GM18907 (cell line): ENCODE measurements at regions not wholly inside any gene's neighbourhood (a gene's known extent, or its start where the extent isn't known, plus 50 kb on each side); places are given as distances from the start of the nearest gene placed in this dataset.
"Not testable (repeated sequence)": the region's sequence is repeated elsewhere in the genome, so short reads cannot be mapped to it uniquely, and the experiment has no call there.

Experiments
- ATAC-seq: cut with Tn5 transposase; IDR thresholded peaks from one replicate; pipeline ENCODE4 v1.9.1; 2021; ENCODE audit warnings: mild to moderate bottlenecking, moderate library complexity; ENCODE audit not compliant: unreplicated experiment

DNA sequence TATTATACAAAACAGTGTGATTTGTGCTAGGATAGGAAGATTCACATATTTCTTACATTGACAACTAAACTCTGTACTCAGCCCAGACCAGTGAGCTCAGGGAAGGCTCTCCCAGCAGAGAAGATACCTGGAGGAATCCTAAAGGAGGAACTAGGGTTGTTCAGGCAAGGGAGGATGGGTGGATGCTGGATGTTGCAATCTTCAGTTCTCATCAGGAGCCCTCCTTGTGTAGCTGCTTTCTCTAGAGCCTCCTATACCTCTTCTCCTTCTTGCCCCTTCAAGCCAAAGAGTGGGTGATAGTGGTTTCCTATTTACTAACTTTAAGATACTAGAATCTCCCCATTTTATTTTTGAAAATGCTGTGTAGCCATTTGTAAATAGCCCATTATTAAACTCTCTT lies 117.3 kb downstream of the NKX6-1 start:
- ATAC-seq, result no peak

DNA sequence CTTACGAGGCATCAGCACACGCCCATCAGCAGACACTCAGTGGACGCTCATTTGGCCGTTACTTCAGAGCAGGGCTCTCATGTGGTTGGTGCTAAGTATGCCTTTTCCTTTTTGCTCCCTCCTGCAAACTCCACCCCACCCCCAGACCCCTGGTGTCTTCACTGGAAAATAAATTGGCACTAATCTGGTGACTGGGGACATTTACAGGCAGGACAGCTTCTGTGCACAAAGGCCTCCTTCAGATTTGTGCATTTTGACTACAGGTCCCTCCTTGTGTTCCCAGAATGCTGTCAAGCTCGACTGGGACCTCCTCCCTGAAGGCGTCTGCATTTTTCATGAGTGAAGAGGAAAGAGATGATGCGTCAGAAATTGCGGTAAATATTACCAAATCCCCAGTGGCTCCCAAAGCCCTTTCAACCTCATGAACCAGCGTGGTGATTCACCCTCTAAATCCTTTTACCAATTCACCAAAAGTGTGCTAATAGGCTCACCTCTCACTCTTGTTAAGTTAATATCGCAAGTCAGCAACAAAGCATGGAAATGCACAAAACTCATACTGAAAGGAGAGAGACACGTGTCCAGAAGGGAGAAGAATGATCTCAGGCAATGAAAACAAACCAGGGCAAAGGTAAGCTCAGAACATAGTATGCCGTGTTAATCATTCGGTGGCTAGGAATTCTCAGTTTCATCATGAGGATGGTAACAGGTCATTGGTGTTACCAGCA lies 119.0 kb downstream of the NKX6-1 start:
- ATAC-seq, result no peak

DNA sequence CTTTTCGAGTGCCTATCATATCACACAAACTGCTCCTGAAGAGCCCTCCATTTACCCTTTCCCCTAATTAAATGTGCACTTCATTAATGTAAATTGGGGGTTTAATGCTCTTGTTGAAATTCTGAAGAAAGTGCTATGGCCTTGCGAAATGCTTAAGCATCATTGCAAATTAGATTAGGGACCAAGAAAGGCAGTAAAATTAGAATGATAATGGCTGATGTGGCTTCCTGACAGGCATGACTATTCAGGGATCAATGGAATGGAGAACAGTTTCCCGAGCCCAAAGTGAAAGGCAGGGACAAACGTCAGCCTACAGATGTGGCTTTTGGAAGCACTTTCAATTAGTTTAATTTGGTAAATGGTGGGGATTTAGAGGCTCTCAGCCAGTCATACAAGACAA lies 120.1 kb downstream of the NKX6-1 start:
- ATAC-seq, result no peak

DNA sequence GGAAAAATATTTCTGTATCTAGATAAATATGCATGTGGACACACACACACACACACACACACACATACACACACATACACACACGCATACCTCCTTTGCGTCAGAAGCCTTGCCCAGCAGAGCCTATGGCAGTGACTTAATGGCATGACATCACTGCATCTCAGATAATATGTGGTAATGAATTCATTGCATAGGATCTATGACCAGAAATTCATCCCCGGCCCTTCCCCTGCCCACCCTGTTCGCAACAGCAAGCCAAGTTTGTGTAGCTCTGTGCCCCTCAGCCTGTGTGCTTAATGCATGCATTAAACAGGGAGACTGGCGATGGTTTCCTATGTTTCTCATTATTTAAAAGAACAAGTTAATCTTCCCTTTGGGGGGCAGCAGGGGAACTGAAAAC lies 120.7 kb downstream of the NKX6-1 start:
- ATAC-seq, result no peak

DNA sequence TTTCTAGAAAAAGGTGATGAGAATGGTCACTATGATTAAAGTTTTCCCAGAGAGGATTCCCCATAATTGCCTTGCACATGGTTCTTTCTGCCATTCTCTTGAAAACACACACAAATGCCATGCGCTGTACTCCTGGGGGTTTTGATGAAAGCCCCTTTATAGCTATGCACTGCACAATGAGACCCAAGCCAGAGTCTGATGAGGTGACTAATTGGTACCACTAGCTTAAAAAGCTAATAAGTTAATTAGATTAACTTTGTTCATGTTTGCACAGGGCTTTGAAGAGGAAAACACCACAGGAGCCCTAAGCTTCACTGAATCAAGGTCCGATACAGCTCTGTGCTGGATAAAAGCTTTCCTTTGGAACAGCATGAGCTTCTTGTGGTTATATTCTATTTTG lies 132.2 kb downstream of the NKX6-1 start:
- ATAC-seq, result no peak

DNA sequence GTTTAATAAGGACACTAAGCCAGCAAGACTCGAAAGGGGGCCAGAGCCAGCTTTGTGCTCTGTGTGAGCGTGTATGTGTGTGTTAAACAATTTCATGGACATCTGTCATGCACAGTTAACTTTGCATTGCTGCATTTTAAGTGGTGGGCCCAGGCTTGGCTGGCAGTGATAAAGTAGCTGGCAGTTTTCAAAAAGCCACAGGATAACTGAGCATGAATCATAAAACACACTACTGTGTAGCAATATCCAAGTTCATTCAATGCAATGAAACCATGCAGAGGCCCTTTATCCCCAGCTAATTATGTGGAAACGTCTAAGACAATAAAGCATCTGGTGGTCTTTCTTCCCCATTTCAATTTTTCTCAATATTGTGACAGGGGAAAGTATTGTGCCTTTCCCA lies 132.9 kb downstream of the NKX6-1 start:
- ATAC-seq, result no peak

DNA sequence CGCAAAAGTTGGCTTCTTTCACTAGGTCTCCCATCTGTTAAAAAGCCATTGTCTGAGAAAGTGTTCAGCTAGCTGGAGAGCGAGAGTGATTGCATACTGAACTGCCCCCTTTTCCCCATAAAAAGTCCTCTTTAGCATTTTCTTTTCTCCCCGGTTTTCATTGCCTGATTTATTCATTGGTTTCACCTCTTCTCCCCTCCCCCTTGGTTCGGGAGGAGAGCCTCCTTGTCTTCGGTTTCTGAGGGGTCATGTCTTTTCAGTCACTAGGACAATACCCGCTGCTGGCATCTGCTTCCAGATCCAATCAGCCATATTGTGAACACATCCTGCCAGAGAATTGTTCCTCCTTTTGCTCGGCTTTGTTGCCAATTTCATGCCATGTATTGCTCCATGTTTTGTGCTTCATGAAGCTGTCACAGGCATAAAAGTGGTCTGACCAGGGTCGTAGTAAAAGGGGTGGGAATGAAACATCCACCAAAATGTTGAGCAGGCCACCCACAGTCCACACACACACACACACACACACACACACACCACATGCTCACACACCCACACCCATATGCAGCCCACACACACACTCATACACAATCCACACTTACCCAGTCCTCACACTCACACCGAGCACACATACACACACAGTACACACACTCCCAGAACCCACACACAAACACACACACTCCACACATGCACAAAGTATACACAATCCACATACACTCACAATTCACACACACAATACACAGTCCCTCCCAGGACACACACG lies 136.0 kb downstream of the NKX6-1 start:
- no peak for ATAC-seq

DNA sequence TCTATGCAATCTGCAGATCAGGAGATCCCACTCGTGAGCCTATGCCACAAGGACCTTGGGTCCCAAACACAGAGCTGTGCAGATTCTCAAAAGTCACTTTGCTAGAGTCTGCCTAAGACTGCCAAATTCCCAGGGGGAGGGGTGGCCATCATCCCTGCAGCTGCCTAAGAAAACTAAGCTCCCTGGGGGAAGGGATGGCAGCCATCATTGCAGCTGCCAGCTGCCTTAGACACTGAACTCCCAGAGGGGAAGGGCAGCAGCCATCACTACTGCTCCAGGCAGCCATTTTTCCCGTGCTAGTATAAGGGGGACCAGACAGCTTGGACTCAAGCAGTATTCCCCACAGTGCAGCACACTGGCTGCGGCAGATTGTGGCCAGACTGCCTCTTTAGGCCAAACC lies 156.9 kb downstream of the NKX6-1 start:
- ATAC-seq, result no peak

DNA sequence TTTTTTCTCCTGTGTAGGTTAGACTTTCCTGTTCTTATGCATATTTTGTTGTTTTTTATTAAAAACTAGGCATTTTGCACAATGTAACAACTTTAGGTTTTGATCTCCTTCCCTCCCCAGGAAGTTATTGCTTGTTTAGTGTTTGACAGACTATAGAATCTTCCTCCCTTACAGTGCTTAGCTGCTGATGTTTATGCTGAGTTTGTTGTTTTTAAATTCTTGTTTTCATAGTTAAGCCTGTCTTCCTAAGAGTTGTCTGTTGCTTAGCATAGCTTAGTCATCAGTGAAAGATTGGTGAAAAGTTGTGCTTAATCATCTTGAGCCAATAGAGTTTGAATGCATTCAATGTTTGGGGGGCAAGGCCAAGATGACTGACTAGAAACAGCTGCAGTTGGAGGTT lies 157.5 kb downstream of the NKX6-1 start:
- no peak for ATAC-seq

DNA sequence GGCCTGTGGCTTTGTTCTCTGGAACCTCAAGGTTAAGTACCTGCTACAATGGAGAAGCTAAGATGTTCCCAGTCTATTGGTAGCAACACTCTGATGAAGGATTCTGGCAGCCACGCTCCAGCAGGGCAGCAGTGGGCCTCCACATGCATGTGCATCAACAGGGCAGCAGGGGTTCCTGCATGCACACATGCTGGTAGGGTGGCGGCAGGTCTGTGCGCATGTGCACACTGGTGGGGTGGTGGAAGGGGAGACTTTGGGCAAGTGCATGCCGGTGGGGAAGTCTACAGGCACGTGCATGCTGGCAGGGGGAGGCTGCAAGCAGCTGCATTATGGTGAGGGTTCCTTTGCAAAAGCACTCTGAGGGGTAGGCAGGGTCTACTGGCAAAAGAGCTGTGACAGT lies 160.7 kb downstream of the NKX6-1 start:
- no peak for ATAC-seq

DNA sequence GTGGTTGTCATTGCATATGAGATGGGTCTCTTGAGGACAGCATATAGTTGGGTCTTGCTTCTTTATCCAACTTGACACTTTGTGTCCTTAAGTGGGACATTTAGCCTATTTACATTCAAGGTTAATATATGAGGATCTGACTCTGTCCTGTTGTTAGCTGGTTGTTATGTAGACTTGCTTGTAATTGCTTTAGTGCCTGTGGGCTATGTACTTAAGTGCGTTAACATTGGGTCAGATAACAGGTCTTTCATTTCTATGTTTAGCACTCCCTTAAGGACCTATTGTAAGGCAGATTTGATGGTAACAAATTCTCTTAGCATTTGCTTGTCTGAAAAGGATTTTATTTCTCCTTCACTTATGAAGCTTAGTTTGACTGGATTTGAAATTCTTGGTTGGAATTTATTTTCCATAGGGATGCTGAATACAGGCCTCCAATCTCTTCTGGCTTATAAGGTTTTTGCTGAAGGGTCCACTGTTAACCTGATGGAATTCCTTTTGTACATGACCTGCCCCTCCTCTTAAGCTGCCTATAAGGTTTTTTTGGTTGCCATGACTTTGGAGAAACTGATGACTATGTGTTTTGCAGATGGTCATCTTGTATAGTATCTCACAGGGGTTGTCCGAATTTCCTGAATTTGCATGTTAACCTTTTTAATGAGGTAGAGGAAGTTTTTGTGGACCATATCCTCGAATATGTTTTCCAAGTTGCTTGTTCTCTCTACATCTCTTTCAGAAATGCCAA lies 162.0 kb downstream of the NKX6-1 start:
- no peak for ATAC-seq

DNA sequence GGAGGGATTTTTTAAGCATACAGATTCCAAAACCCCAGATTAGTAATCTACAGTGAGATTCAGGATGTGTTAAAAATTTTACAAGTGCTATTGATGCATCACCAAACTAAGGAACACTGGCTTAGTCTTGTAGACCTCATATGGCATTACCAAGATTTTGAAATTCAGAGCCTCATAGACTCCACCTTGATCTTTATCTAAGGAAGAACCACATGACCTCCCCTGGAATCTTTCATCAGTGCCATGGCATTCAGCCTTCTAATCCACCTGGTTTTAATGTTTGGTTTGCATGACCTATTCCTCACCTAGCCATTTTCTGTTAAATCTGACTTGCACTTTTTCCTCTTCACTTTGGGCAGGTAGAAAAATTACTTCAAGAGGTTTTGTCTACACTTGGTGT lies 171.6 kb downstream of the NKX6-1 start:
- ATAC-seq, result no peak

DNA sequence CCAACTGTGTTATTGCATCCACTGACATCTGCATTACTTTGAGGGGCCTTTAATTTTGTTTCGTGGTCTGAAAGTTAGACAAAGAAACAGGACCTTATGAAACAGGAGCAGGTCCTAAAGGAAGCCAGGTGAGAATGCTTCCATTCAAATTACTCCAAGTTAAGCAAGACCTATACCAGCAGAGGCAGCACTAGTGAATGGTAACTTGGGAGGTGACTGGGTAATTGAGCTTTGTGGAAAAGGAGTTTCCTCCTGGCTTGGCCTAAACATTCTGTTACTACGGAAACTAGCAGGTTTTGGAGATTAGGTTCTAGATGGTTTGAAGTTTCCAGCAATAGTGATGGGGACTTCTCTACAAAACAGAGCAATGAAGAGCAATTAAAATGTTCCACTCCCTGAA lies 173.5 kb downstream of the NKX6-1 start:
- no peak for ATAC-seq

DNA sequence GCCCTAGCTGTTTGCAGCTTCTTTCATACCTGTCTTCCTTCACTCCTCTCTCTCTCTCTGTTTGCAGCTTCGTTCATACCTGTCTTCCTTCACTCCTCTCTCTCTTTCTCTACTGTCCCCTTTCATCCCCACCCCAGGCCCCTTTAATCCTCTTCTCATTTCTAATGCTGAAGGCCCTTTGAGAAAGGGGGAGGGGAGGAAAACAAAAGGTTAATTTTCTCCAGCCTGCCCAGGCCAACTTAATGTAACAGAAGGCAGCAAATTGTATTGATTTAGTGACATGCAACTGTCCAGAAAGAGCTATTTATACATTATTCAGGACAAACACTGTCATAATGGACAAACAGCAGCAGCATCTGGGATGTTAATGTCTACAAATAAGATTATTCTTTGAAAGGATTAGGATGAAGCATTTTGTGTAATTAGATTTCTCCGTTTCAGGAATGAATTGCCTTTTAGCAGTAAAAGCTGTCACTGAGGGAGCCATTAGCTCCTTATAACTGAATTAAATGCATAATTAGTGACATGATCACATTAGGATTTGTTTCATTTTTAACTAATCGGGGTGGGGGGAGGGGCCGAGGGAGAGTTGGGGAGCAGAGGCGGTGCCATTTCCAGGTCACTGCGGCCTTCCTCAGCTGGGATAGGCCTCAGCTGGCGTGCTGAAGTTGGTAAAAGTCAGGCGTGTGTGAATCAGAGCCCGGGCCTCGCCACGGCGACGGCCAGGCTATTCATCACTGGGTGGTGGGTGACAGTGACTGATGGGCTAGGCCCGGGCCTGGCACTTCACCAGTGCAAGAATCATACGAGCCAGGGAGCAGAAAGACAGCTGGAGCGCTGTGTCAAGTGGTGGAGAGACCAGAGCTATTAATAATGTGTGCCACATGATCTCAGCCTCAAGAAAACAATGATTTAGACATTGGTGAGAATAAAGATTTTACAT lies 174.5 kb downstream of the NKX6-1 start:
- ATAC-seq, result no peak

DNA sequence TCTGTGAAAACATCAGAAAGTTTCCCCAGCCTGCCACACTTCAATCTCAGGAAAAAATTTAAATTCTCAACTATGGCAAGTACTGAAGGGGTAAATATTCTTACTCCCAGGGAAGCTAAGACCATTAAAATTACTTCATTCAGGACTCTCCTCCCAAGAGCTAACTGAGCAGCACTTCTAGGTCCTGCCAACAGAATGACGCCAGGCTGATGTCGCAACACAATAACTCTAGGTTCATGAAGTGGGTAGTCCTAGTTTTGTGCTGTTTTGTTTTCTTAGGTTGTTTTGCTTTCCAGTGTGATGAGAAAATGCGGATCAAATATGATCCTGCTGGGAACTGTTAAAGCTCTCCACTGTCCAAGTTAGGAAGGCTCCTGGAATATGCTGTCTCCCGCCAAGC lies 180.0 kb downstream of the NKX6-1 start:
- no peak for ATAC-seq

DNA sequence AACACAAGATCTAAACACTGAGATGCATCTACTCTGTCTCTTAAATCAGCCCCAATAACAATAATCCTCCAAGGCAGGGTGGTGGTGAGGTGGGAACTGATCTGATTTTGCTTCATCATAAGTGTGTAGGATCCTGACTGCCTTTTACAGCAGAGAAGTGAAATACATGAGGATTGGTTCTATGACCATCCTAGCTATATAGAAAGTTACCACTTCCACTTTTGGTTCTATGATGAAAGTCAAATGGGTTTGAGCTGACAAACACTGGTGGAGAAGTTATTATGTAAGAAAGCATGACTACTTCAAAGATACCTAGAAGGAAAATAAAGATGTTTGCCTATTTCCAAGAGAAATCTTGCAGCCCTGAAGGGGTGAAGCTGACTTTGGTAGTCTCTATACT lies 181.6 kb downstream of the NKX6-1 start:
- no peak for ATAC-seq

DNA sequence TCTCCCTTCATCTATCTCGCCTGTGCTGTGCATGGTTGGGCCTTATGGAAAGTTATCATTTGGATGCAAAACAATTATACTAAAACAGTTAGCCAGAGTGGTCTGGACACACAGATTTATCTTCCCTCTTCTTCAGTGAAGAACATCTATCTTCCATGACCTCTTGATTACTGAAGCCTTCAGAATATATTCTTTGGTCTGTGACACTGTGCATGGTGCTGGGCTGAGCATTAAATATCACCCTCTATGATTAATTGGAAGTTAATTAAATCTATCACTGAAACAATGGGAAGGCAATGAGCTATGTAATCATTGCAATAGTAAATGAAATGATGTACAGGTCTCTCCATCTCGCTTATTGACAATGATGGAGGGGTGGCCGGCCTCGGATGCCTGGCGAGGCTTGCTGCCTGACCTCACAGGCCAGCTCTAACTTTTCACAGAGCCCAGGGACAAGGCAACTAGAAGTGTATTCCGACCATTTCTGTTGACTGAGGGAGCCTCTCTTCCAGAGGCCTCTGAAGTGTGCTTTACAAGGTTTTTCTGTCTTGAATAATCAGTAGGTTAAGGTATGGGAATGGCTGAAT lies 186.6 kb downstream of the NKX6-1 start:
- ATAC-seq, result no peak

DNA sequence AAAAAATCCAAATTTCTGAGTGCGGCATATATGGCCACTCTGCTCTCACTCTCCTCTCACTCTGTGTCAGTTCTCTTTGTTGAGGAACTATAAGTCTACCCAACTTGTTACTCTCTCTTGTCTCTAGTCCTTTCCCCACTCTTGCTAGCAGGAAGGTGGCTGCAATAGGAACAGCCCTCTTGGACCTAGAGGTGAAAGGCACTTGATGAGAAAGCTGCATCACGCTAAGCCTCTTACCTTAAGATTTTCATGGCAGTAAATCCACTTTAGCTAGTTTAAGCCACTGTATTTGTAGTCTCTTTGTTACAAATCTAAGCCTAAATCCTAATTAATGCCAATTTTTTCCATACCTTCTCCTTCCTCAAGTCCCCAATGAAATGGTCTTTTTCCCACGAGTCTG lies 189.9 kb downstream of the NKX6-1 start:
- no peak for ATAC-seq

DNA sequence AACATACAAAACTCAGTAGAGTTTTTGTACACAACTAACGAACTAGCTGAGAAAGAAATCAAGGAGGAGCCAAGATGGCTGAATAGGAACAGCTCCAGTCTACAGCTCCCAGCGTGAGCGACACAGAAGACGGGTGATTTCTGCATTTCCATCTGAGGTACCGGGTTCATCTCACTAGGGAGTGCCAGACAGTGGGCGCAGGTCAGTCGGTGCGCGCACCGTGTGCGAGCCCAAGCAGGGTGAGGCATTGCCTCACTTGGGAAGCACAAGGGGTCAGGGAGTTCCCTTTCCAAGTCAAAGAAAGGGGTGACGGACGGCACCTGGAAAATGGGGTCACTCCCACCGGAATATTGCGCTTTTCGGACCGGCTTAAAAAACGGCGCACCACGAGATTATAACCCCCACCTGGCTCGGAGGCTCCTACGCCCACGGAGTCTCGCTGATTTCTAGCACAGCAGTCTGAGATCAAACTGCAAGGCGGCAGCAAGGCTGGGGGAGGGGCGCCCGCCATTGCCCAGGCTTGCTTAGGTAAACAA lies 200.3 kb downstream of the NKX6-1 start:
- not testable (repeated sequence) for ATAC-seq

DNA sequence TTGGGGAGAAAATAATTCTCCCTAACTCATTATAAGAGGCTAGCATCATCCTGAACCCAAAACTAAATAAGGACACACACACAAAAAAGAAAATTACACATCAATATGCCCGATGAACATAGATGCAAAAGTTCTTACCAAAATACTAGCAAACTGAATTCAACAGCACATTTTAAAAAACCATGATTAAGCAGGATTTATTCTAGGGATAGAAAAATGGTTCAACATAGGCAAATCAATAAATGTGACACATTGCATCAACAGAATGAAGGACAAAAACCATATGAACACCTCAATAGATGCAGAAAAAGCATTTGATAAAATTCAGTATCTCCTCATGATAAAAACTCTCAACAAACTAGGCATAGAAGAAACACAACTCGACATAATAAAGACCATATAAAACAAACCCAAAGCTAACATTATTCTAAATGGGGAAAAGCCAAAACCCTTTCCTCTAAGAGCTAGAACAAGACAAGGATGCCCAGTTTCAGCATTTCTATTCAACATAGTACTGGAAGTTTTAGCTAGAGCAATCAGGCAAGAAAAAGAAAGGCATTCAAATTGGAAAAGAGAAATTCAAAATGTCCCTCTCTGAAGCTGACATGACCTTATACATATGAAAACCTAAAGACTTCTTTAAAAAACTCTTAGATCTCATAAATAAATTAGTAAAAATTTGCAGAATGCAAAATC lies 200.9 kb downstream of the NKX6-1 start:
- no peak for ATAC-seq
